ENCODE measurements at regions not wholly inside any gene's neighbourhood (a gene's known extent, or its start where the extent isn't known, plus 50 kb on each side); places are given as distances from the start of the nearest gene placed in this dataset.
"Not testable (repeated sequence)": the region's sequence is repeated elsewhere in the genome, so short reads cannot be mapped to it uniquely, and the experiment has no call there.

GRCh38 chr17:71203953-71204352 is 916.9 kb upstream of the SOX9 start:
- DNase-seq (ENCODE audit: low spot score): no peak

DNA sequence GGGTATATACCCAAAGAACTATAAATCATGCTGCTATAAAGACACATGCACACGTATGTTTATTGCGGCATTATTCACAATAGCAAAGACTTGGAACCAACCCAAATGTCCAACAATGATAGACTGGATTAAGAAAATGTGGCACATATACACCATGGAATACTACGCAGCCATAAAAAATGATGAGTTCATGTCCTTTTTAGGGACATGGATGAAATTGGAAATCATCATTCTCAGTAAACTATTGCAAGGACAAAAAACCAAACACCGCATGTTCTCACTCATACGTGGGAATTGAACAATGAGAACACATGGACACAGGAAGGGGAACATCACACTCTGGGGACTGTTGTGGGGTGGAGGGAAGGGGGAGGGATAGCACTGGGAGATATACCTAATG is 914.9 kb upstream of the SOX9 start:
- DNase-seq (ENCODE audit: low spot score): not testable (repeated sequence)

GRCh38 chr17:71208111-71208704 is 912.6 kb upstream of the SOX9 start:
- no peak for DNase-seq (ENCODE audit: low spot score)

GRCh38 chr17:71213936-71214335 is 906.9 kb upstream of the SOX9 start:
- DNase-seq (ENCODE audit: low spot score): no peak

GRCh38 chr17:71217769-71218168 is 903.1 kb upstream of the SOX9 start:
- DNase-seq (ENCODE audit: low spot score): no peak

DNA sequence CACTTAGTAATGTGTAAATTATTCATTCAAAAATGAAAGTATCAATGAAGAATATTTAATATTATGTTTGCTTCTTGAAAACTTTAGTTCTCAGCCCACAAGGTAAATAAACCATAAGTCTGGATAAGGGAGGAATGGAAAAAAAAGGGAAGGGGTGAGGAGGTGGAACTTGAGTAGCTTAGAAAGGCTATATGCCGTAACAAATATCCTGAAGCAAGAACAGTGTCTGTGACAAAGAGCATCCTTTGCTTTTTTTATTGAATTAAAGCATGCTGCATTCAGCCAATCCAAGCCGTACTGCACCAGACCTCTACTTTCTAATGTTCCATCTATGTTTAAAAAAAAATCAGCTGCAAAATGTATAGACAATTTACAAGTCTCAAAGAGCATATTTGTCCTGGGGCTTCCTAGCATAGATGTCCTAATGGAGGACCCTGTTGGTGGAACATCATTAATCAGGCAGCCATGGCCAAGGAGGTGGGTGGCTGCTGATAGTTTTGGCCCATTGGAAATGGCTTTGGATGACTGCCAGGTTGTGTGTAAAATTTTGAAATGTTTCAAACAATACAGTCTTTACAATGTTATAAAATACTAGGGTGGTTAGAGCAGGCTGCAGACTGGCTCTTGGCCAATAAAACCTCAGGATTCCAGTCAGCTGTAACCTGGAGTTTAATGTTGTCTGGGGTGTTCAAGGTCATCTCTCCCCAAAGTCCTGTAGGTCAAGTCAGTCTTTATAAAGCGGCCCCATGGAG is 895.8 kb upstream of the SOX9 start:
- DNase-seq (ENCODE audit: low spot score): no peak

- DNase-seq (ENCODE audit: low spot score): no peak
Observed at GRCh38 chr17:71227841-71228240, 893.0 kb upstream of the SOX9 start.

- no peak for DNase-seq (ENCODE audit: low spot score)
Observed at GRCh38 chr17:71229070-71229469, 891.8 kb upstream of the SOX9 start.

DNA sequence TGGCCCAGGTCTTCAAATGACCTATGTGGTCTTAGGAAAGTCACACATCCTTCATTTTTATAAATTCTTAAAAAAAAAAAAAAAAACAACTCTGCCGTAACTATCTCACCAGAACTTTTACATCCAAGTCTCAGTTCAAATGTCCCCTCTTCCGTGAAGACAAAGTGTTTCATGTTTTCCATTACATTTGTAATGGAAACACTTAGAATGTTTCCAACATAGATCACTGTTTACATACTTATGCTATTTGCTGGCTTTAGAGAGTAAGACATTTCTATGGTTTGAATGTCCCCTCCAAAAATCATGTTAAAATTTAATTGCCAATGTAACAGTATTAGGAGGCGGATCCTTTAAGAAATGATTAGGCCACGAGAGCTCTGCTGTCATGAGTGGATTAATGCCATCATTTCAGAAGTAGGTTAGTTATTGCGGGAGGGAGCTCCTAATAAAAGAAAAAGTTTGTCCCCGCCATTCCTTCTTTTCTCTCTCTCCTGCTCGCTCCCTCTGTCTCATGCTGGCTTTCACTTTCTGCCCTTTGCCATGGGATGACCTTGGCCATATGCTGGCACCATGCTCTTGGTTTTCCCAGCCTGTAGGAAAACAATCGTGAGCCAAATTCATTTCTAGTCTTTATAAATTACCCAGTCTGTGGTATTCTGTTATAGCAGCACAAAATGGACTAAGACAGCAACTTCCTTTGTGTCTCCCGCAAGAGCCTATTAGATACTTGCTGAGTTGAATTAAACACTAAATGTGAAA is 887.8 kb upstream of the SOX9 start:
- DNase-seq (ENCODE audit: low spot score): no peak

DNA sequence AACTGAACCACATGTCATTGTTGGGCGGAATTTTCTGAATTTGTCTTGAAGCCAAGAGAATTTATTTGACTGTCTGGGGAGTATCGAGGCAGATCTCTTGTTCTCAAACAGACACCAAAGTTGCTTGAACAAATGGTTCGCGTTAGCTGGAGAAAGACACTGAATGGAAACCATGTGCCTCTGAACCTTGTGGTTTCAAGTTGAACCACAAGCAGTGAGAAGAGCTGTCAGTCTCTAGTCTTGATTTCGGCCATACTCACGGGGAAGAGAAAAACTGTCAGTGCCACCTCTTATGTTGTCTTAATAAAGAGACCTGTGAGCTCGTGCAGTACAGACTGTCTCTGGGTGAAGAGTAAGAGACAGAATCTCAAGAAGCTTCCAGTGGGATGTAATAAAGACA is 886.5 kb upstream of the SOX9 start:
- no peak for DNase-seq (ENCODE audit: low spot score)

GRCh38 chr17:71237903-71238538 is 882.8 kb upstream of the SOX9 start:
- DNase-seq (ENCODE audit: low spot score): peak; percentile 68

GRCh38 chr17:71247441-71248015 is 873.3 kb upstream of the SOX9 start:
- DNase-seq (ENCODE audit: low spot score): no peak

- no peak for DNase-seq (ENCODE audit: low spot score)
Observed at GRCh38 chr17:71251276-71251675, 869.5 kb upstream of the SOX9 start.

DNA sequence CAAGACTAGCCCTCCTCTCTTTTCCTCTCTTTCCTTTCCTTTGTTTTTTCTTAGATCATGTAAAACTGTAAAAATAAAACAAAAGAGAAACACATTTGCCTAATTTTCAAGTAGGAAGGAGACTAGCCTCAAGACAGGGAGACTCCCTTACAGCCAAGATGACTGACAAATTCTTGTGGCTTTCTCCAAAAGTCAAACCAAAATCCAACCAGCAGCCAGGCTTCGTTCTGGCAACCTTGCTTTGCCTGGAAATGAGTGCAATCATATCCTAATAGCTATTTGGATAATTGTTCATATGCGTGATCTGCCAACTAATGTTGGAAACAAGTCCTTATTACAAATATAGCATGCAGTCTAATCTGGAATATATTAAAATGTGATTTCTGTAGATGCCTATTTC is 868.9 kb upstream of the SOX9 start:
- no peak for DNase-seq (ENCODE audit: low spot score)

DNA sequence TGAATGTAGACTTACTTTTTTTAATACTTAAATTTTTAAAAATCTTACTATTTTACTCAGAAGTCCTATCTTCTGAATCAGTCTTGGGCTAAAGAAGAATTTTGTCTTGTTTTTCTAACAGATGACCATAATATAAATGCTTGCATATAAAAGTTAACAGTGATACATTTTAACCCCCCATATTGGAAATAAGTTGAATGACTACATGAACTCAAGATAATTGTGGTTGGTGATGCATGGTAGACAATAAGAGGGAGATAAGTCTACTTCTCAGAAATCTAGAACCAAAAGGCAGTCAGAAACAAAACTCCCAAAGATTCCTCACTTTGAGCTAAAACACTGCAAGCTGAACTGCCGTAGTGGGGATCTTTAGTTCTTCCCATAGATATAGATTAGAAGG is 868.4 kb upstream of the SOX9 start:
- DNase-seq (ENCODE audit: low spot score): no peak

DNA sequence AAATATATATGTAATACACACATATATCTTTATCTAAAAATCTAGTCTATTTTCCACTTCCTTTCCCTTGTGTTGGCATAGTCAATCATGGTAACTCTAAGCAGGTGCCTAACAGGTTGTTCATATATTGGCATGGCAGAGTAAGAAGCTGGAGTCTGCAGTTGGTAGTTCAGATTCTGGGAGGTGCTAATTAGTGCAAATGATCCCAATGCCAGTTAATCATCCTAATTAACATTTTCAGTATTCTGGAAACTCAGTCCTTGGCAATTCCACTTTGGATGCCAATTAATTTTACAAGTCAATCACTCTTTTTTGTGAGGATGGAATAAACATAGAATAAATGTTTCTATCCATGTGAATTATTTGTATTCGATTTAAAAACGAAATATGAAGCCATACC is 863.7 kb upstream of the SOX9 start:
- no peak for DNase-seq (ENCODE audit: low spot score)

- no peak for DNase-seq (ENCODE audit: low spot score)
Observed at GRCh38 chr17:71260366-71260940, 860.4 kb upstream of the SOX9 start.

DNA sequence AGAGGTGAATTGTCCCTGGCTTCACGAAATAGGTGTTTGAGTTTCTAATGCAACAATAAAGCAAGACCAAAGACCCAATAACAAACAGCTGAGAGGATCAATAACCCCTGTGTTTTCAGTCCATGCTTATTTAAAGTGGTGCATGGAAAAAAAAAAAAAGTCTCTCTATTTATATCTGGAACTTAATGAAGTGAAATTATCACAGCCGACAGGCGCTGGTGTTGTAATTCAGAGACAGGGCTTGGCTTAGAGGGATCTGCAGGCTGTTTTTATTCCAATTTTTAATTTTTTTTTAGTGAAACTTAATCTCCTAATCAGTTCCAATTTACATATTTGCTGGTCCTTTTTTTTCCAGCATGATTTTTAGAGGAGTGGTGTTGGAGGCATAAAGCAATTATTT is 858.2 kb upstream of the SOX9 start:
- no peak for DNase-seq (ENCODE audit: low spot score)

DNA sequence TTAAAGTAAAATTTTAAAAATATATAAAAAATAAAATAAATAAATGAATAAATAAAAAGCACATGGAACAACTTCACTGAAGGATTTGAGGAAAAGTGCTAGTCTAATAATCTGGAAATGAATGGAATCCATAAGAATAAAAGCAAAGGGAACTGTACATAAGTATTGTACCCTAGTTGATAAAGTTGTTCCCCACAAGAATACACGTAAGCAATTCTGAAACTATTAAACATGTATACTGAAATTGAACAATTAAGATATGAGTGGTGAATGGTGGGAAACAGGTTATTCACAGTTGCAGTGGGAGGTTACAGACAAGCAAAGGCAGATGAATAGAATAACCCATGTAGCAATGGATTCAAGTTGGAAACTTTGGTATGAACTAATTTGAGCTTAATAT is 853.2 kb upstream of the SOX9 start:
- no peak for DNase-seq (ENCODE audit: low spot score)

DNA sequence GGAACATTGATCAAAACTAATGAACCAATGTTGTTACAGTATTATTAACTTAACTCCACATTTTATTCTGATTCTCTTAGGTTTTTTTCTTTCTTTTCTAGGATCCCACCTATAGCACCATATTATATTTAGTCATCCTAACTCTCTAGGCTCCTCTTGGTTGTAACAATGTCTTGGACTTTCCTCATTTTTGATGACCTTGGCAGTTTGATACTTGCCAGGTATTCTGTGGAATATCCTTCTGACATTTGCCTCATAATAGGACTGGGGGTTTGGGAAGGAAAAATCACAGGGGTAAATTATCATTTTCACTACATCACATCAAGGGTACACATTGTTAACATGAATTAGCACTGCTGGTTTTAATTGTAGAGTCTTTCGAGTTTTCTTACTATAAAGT is 851.6 kb upstream of the SOX9 start:
- no peak for DNase-seq (ENCODE audit: low spot score)

DNA sequence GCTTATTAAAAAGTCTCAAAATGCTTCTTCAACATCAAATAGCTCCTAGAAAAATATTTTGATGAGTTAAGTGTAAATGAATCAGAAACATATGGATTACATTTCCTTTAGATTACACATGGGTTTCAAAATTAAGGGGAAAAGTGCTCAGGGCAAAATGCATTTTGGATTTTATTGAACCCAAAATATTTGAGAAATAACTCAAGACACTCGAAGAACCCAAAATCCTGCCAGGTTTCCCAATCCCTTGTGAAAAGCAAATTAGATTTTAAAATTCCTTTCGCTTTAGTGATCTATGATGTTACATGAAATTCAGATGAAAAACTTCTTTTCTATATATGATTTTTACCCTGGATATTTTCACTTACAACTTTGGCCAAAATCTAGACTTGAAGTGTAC is 847.4 kb upstream of the SOX9 start:
- no peak for DNase-seq (ENCODE audit: low spot score)

DNA sequence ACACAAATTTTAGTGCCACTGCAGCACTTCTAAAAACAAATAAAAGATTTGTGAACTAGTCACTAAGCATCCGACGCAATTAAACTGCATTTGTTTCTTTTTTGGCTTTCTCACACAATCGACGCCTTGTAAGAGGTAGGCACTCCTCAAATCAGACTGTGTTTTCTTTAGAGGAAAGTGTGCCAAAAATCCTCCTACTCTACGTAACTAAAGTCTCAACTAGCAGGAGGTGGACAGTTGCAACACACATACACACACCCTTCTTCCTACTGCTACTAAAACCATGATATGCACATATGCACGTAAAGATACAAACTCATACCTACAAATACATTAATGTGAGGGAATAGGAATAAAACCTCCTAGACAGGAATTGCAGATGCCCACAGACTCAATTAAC is 844.7 kb upstream of the SOX9 start:
- no peak for DNase-seq (ENCODE audit: low spot score)
